HG02763 (cell line): ENCODE measurements at regions not wholly inside any gene's neighbourhood (a gene's known extent, or its start where the extent isn't known, plus 50 kb on each side); places are given as distances from the start of the nearest gene placed in this dataset.

Experiments used
- ATAC-seq: cut with Tn5 transposase; IDR thresholded peaks from one replicate; pipeline ENCODE4 v1.9.1; 2021; ENCODE audit warnings: mild to moderate bottlenecking, moderate library complexity; ENCODE audit not compliant: unreplicated experiment

DNA sequence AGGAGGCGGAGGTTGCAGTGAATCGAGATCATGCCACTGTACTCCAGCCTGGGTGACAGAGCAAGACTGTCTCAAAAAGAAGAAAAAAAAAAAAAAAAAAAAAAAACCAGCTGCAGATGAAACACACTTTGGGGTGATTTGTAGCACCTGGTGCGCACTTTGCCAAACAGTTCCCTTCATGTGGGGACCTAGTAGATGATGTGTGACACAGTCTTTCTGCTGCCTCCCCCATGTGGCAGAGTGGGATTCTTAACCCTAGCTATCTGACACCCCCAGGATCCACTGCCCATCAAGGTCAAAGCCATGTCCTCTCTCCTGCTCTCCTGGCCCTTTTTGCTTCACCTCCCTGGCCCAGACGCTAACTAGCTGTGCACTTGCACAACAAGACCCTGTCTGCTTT lies 52.1 kb upstream of the PDZD8 start:
- no peak for ATAC-seq

DNA sequence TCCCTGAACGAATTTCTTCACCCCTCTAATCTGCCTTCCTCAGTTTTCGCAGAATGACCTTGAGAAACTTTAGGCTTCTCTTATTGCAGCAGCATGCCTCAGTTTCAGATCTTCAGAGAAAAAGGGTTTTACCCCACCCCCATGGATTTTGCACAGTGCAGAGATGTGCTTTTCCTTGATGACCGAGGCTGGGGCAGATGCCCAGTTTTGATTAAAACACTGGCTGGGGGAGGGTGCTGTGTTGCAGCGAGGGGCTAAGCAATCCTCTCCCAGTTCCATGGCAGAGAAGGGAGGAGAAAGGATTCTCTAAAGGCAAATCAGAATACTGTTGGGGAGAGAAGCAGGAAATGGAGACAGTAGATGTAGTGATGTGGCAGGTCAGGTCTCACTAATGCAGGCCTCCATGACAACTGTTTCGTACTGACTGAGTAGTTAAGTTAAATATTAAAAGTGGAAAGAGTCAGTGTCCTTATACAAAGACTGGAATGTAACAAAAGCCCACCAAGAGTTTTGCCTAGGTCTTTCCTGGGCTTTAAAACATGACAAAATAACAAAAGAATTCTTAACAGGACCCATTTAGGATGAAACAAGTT lies 50.8 kb upstream of the PDZD8 start:
- peak; percentile 88 for ATAC-seq

DNA sequence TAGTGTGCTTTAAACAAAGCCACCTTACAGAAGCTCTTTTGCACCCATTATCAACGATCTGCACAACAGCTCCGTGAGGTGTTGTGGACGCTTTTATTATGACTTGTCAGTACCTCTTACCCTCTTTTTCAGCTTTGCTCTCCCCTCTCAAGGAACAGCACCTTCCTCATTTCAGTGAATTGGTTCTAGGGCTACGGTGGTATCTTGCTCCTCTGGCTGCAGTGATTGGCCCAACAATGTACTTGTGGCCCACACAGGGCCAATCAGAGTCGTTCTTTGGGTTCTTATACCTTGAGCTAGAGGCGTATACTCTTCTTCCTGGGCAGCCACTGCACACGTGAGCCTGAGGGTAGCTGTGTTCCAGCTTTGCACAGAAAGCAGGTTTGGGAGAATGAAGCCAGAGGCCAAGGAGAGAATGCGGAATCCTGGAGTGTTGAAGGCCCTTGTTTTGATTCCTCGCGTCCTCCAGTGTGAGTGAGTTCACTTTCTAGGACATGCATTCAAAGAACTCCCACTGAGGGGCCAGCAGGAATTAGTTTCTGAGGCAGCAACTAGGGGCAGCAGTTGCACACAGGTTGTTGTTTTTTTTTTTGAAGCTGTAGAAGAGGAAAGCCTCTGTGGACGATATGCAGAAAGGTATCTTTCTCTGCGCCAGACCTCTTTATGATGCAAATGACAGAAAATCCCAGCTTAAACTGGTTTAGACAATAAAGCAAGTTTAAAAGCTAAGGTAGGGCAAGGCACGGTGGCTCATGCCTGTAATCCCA lies 49.8 kb upstream of the PDZD8 start:
- ATAC-seq: no peak
